NCI-H2107 treated with DMSO at 0.1 percent for 48 hours (cell line): ENCODE measurements at regions not wholly inside any gene's neighbourhood (a gene's known extent, or its start where the extent isn't known, plus 50 kb on each side); places are given as distances from the start of the nearest gene placed in this dataset.
A peak's percentile ranks its signal among the peaks of the same experiment; 100 is the strongest.

Source experiments
- DNase-seq: peaks from one replicate; lab custom pipeline; 2025; ENCODE audit not compliant: unreplicated experiment; lab: John Stamatoyannopoulos, UW

DNA sequence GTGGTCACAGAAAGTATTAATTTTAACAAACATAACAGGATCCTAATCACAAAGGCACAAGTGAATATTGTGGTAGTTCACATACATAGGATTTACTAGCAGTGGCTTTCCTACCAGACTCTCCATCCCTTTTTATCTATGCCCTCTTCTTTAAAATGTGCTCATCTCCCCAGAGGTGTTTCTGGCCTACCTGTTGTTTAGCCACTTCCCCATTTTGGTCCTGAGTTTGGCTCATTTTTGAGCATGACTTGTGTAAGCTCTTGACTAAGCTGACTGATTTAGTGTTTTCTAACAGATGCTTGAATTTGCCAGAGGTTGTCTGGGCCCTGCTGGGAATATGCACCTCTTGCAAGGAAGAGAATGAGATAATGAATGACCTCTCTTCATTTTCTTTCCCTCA is 517.7 kb upstream of the CLINT1 start:
- DNase-seq = no peak

DNA sequence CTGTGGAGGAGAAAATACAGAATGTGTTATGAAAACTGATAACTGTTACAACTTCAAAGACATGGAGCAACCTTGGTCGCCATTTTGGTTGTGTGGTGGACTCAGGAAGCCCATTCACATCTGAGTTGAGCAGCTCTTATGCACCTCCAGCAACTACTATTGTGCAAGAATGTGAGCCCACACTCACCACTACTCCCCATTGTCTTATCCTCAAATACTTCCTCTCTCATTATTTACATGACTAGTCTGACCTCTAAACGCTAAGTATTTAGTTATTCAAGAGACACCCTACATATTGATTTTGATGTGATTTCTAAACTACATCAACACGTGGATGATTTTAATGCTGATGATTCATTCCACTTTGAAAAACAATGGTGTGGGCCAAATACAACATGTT is 516.6 kb upstream of the CLINT1 start:
- no peak for DNase-seq

- DNase-seq = no peak
These were observed 514.9 kb upstream of the CLINT1 start for GRCh38 chr5:158373608-158374395.

DNA sequence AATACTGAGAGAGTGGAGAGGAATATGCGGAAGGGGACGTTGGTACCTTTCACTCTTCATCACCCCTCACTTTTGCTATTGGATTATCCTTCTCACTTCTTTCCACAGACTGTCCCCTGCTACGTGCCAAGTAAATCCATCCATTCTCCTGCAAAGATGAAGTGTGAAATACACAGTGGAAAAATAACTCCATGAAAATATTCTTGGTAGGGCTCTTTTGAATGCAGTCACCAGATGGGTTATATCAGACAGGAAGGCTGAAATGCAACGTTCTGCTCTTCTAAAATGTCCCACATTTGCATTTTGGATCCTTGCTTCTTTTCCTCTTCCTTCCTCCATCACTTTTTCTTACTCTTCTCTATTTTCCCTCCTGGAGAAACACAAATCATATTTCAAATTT is 510.3 kb upstream of the CLINT1 start:
- DNase-seq = no peak

DNA sequence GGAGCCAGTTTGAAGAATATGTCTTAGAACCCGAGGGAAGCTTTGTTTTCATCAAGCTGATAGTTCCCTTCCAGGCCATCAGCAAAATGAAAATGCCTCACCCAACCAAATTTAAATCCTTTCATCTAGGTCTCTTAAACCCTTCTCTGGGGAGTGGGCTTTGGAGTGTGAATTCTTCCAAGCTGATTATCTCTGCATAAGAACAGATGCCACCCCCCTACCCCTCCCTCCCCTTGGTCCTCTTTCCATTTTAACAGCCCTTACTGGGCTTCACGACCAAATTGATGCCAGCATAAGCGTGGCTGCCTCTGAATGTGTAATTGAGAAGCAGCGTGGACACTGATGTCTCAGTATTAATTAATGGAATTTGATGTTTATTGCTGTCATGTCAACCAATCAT is 509.7 kb upstream of the CLINT1 start:
- DNase-seq = no peak

- no peak for DNase-seq
These were observed 505.4 kb upstream of the CLINT1 start for GRCh38 chr5:158364367-158364766.

DNA sequence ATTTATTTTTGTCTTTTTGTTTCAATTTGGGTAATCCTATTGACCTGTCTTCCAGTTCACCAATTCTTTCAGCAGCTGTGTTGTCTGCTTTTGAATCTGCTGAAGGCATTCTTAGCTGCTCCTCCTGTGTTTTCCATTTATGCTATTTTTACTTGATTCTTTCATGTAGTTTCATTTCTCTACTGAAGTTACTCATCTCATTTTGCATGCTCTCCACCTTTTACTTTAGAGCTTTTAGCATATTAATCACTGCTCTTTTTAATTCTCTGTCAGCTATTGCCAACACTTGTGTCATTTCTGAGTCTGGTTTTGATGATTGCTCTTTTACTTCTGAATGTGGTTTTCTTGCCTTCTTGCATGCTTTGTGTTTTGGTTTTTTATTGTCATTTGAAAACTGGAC is 496.0 kb upstream of the CLINT1 start:
- DNase-seq = no peak

DNA sequence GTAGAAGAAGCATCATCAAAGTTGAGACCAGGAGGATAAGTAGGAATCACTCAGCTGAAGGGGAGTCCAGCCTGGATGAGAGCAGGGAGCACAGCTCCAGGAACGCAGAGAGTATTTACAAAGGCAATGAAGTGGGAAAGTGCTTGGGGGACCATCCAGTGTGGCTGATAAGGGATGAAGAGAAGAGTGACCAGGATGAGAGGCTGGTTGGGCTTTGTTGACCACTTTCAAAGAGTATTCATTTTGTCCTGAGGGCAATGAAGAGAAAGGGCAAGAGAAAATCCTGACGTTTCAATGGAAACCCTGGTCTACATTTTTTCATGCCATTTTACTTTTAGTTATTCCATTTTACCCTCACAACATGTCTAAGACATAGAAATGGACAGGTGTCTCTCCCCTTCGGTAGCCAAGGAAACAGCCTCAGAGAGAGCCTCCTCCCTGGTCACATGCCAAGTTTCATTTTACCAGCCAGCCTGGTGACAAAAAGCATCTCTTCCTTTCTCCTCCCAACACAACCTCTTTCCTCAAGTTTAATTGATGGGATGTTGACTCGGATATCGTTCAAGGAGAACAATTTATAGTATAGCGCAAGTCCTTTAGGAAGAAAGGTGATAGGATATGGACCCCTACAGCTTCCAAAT is 492.7 kb upstream of the CLINT1 start:
- peak; percentile 61 for DNase-seq

DNA sequence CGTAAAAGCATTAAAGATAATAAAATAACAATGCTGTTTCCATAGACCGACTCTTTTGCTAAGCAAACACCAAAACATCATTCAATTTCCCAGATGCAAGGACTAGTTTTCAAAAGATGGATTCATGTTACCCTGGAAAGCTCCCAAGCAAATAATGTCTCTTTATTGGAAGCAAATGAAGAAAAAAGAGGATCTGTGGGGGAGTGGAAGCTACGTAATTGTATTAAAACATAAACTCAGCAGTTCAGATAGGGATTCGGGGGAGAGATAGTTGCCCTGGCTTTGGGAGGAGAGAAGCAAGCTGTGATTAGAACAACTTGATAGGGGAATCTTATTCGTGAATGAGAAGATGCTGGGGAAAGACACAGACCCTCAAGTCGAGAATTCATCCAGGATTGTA is 491.0 kb upstream of the CLINT1 start:
- DNase-seq = no peak

DNA sequence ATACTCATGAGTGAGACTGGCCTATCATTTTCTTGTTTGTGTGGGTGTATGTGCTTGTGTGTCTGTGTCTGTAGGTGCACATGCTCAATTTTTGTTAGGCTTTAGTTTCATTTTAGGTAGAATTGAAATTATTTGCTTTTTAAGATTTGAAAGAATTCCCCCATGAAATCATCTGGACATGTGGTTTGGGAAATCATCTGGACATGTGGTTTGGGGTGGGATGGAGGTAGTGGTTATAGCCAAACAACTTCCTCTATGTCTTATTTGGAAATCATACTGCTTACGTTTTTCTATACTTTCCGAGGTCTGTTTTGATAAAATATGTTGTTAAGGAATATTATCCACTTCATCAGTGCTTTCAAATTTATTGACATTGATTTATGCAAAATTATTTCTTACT is 485.4 kb upstream of the CLINT1 start:
- DNase-seq = no peak

GRCh38 chr5:158340608-158341007 is 481.7 kb upstream of the CLINT1 start:
- DNase-seq = no peak

- DNase-seq = no peak
These were observed 467.3 kb upstream of the CLINT1 start for GRCh38 chr5:158326256-158326655.

DNA sequence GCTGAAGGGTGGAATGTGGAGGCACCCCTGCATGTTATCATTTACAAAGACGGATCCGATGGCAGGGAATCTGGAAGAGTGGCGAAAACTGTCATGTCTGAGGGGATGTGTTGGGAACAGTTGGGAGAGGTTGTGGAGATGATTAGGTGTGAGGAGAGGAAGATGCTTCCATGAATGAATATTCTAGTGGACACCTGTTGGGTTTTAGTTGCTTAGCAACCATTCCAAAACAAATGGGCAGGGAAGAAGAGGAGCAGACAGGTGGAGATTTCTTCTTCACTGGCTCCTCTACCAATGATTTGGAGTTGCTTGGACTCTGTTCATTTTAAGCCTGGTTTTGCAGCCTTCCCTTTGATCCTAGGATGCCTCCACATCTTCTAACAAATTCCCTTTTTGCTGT is 465.3 kb upstream of the CLINT1 start:
- no peak for DNase-seq

DNA sequence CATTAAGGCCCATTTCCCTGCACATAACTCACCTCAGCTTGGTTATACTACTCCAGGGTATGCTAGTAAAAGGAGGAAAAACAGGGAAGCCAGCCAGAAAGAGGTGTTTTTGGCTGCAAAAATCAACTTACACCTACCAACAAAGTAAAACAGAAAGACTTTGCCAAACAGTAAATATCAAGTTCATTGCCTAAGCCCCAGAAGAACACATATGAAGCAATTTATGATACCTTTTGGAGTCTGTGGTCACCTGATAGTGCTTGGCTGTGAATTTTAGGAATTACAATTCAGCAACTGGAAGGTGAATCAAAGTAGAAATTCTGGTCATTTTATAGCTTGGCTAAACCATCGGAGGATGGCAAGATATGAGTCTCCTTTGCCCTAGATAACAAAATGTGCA is 463.7 kb upstream of the CLINT1 start:
- DNase-seq = no peak

- DNase-seq = no peak
These were observed 462.0 kb upstream of the CLINT1 start for GRCh38 chr5:158320934-158321333.

GRCh38 chr5:158320178-158320674 is 461.3 kb upstream of the CLINT1 start:
- DNase-seq = no peak

DNA sequence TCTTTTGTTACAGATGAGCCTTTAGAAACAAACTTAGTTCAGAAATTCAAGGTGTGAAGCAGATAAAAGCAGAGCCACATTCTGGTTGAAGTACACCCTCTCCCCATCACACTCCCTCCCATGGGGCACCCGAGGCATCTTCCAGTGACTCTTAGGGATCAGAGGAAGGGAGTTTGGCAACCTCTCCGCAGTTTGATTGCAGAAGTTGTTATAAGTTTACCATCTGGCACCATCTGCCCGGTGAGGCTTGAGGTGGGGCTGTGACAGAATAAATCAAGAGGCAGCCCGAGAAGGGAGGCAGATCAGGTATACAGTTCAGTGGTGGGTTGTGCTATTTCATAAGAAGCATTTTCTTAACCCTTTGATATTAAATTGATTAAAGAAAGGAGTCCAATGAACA is 458.6 kb upstream of the CLINT1 start:
- DNase-seq = no peak

GRCh38 chr5:158313733-158314464 is 455.0 kb upstream of the CLINT1 start:
- DNase-seq = no peak

GRCh38 chr5:158313027-158313732 is 454.2 kb upstream of the CLINT1 start:
- no peak for DNase-seq

DNA sequence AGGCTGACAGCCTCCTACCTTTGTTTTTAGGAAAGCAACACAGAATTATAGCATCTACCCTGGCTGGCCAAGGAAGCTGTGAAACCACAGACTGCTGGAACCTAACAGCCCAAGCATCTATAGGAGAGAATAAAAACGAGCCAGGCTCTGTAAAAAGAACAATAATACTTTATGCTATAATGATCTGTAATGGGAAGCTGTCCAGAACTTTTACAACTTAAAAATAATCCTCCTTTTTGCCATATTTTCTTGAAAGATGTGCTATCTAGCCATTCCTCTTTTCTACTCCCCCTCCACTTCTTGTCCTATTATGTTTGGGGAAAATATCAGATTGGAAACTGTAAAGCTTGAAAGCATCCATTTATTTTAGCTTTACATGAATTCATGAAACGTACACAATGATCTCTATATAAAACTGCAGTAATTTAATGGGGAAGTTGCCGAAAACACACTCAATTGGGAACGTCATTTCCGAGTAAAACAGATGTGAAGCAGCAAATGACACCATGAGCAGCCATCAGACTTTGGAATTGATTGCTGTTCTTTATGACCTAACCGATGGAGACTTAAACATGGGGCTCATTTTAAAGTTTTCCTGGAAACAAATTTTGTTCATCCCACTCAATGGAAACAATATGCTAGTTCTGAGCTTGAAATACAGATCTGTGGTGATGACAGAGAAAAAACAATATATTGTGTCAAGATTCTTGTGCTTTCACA is 450.3 kb upstream of the CLINT1 start:
- DNase-seq = no peak
